Endothelial cell of hepatic sinusoid (primary cell): ENCODE measurements at regions not wholly inside any gene's neighbourhood (a gene's known extent, or its start where the extent isn't known, plus 50 kb on each side); places are given as distances from the start of the nearest gene placed in this dataset.
"Not testable (repeated sequence)": the region's sequence is repeated elsewhere in the genome, so short reads cannot be mapped to it uniquely, and the experiment has no call there.

Experiments
- in situ Hi-C: cut with HindIII; loops from 2 replicates; pipeline ENCODE4 v1.10.0; 2017; ENCODE audit warnings: low sequenced_read_pairs

GRCh38 chr4:53702334-53703266, 111.3 kb upstream of the LNX1 start:
- in situ Hi-C loops, result no loop called here

- in situ Hi-C loops, result not testable (repeated sequence)
Measured at GRCh38 chr4:53701260-53701659, 110.0 kb upstream of the LNX1 start.

- in situ Hi-C loops, result not testable (repeated sequence)
Measured at GRCh38 chr4:53699310-53699709, 108.0 kb upstream of the LNX1 start.

DNA sequence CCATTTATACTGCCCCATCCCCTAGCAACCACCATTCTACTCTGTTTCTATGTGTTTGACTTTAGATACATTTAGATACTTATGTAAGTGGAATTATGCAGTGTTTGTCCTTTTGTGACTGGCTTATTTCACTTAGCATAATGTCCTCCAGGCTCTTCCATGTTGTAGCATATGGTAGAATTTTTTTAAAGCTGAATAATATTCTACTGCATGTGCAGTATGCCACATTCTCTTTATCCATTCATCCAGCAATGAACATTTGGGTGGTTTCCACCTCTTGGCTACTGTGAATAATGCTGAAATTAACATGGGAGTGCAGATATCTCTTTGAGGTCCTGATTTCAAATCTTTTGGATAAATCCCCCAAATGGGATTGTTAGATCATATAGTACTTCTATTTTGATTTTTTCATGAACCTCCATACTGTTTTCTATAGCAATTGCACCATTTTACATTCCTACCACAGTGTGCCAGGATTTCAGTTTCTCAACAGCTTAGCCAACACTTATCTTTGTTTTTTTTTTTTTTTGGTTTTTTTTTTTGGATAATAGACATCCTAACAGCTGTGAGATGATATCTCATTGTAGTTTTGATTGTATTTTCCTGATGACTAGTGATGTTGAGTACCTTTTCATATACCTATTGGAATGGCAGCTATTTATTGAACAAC, 105.9 kb upstream of the LNX1 start:
- in situ Hi-C loops, result no loop called here

GRCh38 chr4:53695540-53696463, 104.5 kb upstream of the LNX1 start:
- in situ Hi-C loops, result no loop called here

DNA sequence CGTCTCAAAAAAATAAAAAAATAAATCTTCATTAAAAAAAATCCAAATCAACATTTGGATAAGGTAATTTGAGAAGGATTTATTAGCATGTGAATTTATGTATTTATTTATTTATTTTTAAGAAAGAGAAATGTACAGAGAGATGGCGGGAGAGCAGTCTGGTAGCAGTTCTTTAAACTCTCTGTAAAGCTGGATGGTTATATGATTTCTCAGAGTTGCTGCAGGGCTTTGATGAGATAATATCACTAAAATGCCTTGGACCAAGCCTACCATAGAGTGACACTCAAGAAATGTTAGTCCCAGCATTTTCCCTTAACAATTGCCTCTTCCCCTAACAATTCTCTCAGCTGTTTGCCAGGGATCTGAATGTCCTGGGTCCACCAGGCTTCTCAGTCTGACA, 103.4 kb upstream of the LNX1 start:
- in situ Hi-C loops, result loop anchor here (5.0 kb wide), 1 partner anchor 73 kb away; no protein-coding TSS in a partner anchor

DNA sequence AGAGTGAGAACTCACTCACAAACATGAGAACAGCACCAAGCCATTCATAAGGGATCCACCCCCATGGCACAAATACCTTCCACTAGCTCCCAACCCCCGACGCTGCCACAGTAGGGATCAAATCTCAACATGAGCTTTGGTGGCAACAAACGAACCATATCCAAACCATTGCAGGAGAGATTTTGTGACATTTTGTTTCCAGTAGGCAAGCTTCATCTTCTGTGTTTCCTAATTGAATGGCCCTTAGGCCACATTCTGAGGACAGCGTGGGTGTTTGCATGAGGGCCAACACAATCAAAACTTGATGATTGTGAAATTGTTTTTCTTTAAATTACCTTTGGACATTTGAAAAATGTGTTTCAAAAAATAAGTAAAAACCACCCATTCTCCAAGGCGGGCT, 102.6 kb upstream of the LNX1 start:
- in situ Hi-C loops, result loop anchor here (5.0 kb wide), 1 partner anchor 73 kb away; no protein-coding TSS in a partner anchor

- in situ Hi-C loops, result loop anchor here (5.0 kb wide), 1 partner anchor 74 kb away; no protein-coding TSS in a partner anchor
Measured at GRCh38 chr4:53693408-53693807, 102.1 kb upstream of the LNX1 start.

DNA sequence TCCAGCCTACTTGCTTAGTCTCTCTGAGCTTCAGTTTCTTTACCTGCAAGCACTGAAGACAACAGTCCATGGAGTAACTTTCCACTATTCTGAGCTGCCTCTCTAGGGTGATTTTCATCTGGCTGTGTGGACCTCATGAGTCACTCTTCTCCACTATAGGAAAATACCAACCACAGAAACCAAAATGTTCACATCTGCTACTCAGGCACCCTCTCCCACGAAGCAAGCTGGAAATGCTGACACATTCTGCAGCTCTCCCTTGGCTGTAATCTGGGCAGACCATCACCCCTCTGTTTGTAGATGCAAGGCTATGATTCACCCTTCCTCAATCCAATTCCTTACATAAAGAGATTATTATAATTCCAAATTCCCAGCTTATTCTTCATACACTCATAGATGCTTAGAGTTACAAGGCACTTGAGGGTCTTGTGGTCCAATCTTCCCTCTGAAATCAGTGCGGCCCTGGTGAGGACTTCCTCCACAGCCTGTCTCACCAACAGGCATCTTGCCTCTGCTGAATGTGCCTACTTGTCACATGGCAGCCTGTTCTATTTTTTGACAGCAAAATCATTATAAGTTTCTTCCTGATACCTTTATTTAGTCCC, 97.0 kb upstream of the LNX1 start:
- in situ Hi-C loops, result no loop called here

GRCh38 chr4:53686521-53686920, 95.2 kb upstream of the LNX1 start:
- in situ Hi-C loops, result no loop called here

DNA sequence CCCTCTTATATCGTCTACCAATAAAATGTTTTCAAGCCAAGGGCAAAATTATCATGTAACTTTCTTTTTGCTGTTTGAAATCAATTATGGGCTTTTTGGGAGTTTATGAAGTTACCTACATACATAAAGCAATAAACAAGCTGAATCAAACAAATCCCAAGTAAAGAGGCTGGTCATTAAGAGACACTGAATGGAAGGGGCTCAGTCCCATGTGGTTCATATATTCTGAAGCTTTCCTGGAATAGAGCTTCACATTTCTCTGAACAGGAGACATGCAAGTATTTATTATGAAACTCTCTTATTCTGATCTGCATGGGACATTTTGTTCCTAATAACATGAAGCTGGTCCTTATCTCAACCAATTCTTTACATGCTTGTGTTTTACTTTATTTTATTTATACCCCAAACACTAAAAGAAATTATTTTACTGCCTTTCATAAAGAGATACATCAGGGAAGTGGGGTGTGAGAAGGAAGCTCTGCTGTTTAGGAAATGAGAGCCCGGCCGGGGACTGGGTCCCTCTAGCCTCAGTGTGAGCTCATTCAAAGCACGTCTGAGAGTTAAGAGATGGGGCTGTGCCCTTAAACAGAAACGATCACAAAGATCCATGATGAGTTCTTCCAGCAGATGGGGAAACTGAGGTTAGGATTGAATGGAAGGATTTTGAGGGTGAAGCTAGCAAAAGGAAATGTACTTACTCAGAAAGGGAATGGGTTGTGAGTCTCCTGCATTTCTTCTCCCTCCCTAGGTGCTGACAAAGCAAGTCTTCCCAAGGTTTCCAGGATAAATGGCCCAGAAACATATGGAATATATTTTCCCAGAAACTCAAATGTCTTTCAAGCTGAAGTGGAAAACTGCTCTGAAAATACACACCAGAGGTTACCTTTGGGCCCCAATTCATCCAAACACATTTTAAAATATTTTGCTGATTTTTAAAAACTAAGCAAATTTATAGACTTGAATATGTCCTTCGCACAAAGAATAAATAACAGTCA, 93.1 kb upstream of the LNX1 start:
- in situ Hi-C loops, result no loop called here

- in situ Hi-C loops, result no loop called here
Measured at GRCh38 chr4:53682908-53683307, 91.6 kb upstream of the LNX1 start.

DNA sequence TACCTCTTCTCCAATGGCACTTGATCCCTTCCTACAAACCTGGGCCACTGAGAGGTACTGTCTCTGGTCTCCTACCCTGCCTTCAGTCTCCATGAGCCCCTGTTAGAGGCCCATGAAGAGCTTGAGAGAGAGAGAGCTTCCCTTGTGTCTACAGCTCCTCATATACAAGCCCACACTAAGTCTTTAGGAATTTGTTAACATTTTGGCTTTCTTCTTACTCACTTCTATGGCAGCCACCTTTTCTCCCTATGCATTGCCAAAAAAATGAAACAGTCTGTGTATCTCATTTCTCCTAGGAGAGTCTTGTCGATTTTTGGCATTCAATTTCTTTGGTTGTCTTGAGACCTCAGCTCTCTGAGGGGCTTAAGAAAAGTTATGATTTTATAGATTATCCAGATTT, 90.9 kb upstream of the LNX1 start:
- in situ Hi-C loops, result no loop called here

GRCh38 chr4:53680598-53680997, 89.3 kb upstream of the LNX1 start:
- in situ Hi-C loops, result no loop called here

GRCh38 chr4:53680168-53680567, 88.9 kb upstream of the LNX1 start:
- in situ Hi-C loops, result no loop called here

GRCh38 chr4:53676402-53676871, 85.2 kb upstream of the LNX1 start:
- in situ Hi-C loops, result no loop called here

- in situ Hi-C loops, result no loop called here
Measured at GRCh38 chr4:53674903-53675302, 83.6 kb upstream of the LNX1 start.

GRCh38 chr4:53672873-53673272, 81.6 kb upstream of the LNX1 start:
- in situ Hi-C loops, result no loop called here

DNA sequence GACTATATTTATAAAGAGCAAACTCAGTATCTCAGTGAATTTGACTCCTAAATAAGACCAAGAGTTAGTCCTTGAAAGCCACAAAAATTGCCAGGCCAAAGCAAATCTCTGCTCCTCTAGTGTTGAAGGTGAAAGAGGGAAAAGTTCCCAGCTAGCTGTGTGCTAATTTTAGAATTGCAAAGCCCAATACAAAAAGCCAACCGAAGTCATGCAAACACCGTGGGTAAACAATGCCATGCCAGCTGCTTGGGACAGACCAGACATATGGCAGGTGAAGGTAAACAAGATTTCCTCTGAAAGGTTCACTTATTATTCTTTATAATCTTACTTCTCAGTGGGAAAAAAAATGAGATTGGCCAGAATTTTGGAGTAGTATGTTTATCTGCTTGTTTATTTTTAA, 80.5 kb upstream of the LNX1 start:
- in situ Hi-C loops, result no loop called here
